HuH-7.5 (cell line): ENCODE measurements at regions not wholly inside any gene's neighbourhood (a gene's known extent, or its start where the extent isn't known, plus 50 kb on each side); places are given as distances from the start of the nearest gene placed in this dataset.
"Not testable (repeated sequence)": the region's sequence is repeated elsewhere in the genome, so short reads cannot be mapped to it uniquely, and the experiment has no call there.

Experiments
- DNase-seq: peaks from one replicate; pipeline ENCODE4 v3.0.0; 2011; ENCODE audit warnings: low spot score

DNA sequence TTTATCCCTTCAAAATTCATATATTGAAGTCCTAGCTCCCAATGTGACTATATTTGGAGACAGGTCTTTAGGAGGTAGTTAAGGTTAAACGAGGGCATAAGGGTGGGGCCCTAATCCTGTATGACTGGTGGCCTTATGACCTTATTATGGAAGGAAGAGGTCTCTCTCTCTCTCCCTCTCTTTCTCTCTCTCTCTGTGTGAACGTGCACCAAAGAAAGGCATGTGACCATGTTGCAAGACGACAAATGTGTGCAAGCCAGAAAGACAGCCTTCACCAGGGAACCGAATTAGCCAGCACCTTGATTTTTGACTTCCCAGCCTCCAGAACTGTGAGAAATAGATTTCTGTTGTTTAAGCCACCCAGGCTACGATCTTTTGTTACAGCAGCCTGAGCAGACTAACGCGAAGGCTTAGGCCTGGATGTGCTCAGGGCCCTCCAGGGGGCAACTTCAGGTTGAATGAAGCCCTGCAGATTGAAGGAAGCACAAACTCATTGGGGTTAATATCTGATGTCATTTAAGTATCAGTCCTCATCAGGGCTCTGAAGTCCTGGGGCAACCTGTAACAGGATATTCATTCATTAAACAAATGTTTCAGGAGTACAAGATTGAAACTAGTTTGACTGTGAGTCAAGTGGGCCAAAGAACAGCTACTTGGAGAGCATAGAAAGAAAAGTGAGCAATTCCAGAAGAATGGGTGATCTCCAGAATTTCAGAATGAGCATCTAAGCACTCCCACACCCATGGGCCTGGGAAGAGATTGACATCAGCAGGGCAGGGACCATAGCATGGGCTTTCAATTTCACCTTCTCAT is 157.4 kb upstream of the TNFAIP3 start:
- DNase-seq = no peak

DNA sequence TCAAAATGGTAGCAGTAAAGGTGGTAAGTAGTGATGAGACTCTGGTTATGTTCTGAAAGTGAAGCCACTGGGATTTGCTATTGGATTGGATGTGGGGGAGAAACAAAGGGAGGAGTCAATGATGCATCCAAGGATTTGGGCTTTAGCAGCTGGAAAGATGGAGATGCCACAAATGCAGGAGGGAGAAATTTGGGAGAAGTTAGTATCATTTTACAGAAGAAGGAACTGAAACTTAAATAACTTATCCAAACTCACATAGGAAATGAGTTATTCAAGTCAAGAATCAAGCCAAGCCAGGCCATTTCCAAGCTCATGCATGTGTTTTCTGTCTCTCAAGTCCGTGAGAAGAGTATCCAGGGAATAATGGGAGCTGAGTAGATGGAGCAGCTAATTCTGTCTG is 155.1 kb upstream of the TNFAIP3 start:
- DNase-seq = no peak

DNA sequence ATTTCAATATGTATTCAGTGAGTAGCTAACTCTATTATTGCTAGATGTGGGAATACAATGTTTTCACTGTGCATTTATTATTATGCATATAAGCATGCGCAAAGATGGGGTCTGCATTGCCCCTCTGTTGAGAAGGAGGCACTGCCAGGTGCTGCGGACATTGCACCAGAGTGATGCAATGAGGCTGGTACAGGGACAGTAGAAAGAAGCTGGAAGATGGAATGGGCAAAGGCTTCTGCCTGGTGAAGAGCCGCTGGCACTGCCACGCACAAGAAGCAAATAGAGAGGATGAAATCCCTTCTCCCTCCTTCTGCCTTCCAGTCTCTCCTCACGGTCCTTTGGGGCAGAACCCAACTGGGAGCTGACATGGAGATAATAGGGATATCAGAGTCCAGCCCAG is 154.5 kb upstream of the TNFAIP3 start:
- DNase-seq = no peak

DNA sequence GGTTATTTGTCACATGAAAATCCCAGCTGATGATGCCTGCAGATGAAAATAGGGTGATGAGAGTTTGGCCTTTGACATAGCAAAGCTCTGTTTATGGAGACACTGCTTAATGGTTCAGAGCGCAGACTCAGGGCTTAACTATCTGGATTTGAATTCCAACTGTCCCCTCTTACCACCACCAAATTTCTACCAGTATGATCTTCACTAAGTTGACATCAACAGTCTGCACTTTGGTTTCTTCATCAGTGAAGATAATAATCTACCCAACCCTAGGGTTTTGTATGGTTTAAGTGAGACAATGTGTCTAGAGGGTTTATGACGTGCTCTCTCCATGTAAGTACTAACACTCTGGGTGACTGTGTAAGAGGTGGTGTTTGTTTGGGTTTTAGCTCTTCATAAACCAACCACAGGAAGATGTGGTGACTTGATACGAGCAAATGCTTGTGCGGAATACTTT is 151.4 kb upstream of the TNFAIP3 start:
- no peak for DNase-seq

DNA sequence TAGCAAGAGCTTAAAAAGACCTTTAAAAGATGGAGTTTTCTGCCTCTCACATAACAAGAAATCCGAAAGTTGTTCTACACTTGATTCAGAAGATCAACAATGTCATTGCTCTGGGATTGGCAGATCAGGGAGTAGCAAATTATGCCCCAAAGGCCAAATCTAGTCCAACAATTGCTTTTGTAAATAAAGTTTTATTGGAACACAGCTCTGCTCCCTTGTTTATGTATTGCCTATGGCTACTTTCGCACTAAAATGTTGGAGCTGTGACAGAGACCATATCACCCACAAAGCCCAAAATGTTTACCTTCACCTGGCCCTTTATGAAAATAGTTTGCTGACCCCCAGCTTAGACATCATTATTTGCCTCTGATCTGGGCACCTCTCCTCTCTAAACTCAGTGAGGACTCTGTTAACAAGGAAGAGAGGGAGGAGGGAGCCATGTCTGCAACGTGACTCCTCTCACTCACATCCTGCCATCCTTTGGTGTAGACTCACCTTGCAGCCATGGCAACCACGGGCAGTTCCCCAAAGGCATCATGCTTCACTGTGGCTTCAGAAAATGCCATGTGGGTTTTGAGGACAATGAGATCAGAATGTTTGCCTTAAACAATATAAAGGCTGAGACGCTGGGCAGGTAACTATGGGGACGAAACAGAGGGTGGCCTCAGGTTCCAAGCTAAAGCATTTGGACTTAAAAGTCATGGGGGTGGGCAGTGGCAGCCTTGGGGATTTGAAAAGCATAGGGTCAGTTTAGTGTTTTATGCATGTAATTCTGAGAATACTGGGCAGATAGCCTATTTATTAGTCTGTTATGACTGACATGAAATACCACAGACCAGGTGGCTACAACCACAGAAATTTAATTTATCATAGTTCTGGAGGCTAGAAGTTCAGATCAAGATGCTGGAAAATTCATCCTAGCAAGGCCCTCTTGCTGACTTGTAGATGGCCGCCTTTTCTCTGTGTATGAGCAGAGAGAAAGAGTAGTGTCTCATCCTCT is 149.7 kb upstream of the TNFAIP3 start:
- no peak for DNase-seq

DNA sequence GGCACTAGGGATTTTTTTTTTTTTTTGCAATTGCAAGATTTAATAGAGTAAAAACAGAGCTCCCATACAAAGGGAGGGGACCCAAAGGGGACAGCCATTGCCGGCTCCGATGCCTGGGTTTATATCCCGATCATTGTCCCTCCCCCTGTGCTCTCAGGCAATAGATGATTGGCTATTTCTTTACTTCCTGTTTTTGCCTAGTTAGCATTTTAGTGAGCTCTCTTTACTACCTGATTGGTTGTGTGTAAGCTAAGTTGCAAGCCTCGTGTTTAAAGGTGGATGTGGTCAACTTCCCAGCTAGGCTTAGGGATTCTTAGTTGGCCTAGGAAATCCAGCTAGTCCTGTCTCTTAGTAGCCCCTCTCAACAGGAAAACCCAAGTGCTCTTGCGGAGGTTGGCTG is 148.2 kb upstream of the TNFAIP3 start:
- DNase-seq = not testable (repeated sequence)

DNA sequence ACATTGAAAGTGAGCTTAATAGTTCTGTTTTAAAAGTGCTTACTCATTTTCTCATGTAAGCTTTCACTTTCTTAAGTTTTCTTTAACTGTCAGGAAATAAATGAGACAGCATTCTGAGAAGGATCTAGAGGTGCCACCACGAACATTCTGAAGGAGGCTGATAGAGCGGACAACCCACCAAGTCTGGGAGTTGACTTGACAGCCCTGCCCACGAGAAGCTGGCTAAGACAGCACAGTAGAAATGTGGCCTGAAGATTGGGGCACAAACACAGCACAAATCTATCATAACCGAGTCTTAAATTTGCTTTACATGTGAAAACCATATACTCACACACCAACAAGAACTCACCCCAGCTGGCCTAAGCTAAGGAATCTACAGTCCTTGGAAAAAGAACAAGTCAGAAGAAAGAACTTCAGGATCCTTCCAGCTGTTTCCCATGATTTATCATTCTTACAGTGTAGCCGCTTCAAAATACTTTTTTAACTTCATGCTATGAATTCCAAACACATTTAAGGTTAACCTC is 144.2 kb upstream of the TNFAIP3 start:
- DNase-seq = no peak

DNA sequence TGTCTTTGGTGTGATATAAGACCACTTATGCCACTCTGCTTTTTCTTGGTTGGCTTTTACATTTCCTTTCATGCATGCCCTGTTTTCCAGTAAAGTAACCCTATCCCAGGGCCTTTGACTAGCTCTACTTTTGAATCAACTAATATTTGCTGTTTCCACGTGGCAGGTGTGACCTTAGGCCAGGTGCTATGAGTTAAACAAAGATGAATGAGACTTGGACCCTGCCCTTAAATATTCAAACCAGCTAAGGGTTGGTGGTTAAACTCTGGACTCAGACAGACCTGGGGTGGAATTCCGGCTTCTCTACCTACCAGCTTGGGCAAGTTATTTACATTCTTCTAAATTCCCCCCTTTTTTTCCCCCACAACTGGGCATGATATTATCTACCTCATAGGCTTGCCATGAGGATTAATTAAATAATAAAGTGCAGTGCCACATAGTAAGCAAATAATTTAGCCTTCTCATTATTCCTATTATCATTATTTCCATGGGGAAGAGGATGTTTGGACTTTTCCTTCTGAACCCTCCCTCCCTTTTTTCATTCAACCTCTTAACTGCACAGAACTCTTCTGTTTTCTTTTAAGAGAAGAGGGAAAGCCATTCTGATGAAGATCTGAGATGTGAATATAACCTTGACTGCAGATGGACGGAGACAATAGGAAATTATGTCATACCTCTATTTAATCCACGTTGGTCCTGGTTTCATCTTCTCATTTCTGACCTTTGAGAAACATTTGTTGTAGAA is 143.6 kb upstream of the TNFAIP3 start:
- DNase-seq = no peak

DNA sequence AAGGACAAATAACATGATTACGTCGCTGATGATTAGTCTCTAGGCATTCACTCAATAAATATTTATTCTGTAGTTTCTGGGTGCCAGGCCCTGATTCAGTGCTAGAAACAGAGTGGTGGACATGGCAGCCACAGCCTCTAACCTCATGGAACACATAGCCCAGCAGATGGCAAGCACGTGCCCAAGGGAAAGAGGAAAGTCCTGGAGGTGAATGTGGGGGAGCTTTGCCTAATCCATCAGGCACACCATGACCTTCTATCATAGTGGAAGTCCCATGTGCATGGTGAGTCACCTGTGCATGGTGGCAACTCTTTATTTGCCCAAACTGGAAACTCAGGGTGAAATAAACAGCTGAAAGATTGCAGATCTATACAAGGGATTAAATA is 143.0 kb upstream of the TNFAIP3 start:
- DNase-seq = no peak

DNA sequence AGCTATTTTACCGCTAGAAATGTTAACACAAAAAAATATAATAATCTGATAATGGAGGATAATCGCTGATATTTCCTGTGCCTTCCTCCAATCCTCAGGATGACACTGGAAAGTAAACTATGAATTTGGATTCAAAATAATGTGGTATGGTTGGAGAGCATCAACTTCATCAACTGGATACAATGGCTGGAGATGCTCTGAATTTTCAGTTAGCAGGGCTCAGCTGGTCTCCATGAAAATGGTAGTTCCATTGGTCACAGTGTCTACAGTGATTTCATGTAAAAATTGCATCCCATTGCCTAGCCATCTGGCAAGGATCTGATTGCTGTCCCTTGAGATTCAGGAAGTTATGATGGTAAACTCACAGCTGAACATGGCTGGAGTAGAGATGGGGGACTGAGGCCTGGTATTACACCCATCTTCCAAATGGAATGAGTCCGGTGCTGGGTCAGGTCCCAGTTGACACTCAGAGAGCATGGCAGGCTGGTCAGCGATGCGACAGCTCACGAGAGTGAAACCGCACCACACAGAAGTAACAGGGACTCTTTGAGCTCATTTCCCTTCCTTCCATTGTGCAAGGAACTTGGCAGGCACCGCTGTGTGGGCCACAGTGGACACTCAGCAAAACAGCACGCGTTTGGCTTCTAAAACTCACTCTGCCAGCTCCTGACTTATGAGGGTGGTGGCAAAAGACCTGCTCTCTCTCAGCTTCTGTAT is 142.4 kb upstream of the TNFAIP3 start:
- DNase-seq = no peak

DNA sequence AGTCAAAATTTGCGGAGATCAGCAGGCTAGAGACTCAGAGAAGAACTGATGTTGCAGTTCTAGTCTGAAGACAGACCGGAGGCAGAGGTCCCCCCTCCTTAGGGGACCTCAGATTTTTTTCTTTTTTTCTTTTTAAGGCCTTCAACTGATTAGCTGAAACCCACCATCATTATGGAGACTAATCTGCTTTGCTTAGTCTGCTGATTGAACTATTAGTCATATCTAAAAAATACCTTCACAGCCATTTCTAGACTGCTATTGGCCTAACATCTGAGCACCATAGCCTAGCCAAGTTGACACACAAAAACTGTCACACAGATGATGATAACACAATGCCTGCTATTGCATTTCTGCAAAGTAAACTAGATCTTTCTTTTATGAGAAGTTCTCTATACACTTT is 141.1 kb upstream of the TNFAIP3 start:
- no peak for DNase-seq

DNA sequence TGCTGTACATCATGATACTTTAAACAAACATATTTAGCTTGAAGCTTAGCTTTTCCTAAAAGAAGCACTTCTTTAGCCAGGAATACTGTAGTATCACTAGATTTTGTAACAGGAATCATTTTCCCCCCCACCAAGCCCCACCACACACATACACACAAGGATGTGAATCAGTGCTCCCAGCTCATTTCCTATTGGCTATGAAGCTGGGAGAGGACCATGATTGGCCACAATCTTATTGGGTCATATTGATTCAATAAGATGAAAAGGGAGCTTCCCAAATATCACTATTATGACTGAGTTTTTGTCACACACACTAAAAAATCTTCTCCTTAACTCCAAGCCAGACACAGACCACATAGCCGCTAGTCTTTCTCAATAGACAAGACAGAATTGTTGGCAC is 140.5 kb upstream of the TNFAIP3 start:
- DNase-seq = no peak

DNA sequence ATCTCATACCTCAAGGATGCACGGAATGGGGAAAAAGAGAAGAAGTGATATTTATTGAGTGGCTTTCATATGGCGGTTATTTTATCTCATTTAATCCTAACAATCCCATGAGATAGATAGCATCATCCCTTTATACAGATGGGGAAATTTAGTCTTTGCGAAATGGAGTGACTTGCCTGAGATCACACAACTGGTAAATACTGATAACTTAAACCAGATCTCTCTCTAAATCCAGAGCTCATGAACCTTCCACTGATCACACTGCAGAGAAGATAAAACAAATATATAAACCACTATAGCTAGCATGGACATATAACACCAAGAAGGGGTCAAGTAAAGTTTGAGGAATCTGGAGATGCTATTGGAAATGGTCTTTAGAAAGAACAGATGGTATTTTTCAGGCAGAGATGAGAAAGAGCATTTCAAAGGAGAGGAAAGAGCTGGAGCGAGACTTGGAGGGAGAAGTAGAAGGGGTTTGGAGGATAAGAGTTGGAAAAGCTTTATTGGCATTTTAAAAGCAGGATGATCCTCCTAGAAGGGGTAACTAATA is 139.8 kb upstream of the TNFAIP3 start:
- DNase-seq = no peak

DNA sequence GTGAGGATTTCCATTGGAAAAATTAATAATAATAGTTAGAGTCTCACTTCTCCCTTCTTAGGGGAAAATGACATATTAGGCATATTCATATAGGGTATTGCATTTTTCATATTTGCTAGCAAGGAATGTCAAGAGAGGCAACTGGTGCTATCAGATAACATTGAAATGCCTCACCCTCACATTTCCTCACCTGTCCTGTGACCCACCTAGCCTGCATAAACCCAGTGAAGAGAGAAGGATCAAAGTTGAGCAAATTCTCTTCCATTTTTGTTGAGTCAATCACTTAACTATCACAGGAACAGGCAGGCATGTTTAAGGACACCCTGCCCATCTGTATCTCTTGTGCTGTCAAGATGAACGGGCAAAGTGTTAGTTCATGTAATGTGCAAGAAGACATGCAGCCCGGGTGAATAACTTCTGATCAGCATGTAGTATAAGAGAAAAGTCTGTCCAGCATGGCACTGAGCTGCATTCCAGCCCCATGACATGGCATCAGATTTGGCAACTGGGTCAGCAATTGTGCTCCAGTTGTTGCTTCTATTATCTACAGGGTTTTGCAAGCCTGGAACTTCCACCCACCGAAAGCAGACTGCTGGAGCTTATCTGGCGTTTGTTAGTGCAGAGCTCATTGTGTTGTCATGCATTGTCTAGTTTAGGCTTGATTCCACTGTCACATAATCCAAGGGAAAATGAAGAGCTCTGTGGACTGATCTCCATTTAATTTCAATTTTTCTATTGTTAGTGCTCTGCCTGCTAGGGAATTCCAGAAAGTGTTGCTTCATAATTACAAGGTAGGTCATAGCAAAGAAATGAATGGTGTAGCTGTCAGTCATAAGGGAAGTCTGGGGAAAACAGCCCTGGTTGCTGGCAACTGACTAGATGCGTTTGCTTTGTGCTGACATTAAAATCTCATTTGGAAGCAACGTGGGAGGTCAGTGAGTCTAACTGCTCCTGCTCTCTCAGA is 138.4 kb upstream of the TNFAIP3 start:
- no peak for DNase-seq

DNA sequence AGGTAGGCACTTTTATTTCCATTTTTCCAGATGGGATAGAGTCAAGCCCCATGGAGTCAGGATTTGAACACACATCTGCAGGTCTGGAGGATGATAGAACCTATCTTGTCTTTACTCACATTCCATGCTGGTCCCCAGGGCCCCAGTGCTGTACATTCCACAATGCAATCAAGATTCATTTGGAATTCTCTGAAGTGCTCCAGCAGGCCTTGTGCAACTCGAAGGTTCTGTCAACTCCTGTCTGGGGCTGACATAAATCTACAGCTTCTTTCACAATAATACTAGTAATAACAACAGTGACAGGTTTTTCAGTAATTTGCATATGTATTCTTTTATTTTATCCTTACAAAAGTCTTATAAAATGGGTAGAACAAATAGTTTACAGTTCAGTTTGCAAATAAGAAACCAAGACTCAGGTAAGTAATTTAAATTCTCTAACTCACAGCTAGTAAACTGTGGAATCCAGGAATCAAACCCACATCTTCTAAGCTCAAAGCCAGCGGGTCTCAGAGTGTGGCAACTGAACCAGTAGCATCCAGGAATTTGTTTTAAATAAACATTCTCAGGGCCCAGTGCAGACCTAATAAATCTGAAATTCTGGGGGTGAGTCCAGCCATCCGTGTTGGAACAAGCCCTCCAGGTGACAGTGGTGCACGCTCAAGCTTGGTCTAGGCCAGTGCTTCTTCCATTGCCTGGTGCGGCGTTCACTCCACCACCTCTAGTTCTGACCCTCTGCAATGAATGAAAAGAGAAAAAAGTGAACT is 137.0 kb upstream of the TNFAIP3 start:
- DNase-seq = no peak

DNA sequence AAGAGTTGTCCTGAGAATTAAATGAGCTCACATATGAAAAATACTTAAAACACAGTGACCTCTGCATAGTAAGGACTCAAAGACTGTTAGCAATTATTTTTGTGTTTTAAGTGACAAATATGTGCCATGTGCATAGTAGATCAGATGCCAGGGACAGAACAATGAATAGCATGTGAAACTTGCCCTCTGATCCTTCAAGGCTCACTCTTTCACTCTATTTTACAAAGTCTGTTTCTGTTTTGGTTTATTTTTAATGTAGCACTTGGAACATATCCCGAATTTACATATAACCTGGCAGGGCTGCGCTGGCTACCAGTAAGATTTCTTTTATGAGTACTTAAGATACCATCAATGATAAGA is 135.5 kb upstream of the TNFAIP3 start:
- DNase-seq = no peak

DNA sequence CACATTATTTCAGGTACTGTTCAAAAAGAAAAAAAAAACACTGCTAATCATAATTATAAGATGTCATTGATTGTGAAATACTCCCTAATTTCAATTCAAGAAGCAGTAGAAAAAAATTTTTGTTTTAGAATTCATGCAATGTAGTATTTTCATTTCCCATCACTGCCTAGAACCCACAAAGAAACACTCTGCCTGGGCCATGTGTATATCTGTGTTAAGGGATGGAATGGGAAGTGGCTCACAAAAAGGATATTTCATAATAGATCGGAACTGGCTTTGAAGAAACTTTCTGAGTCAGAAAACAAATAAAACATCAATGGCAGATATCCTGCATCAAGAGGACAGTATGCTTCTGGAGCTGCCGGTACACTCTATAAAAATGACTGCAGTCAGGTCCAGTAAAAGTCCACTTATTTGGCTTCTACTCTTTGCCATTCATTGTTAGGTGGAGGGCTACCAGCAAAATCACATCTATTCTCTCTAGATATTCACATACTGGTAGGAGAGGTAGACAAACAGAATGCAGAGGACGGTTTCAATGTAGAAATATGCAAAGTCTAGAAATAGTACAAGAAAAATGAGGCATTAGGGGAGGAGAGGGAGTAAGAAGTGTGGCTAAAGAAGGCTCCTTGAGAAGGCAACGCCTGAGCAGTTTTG is 135.0 kb upstream of the TNFAIP3 start:
- DNase-seq = no peak

DNA sequence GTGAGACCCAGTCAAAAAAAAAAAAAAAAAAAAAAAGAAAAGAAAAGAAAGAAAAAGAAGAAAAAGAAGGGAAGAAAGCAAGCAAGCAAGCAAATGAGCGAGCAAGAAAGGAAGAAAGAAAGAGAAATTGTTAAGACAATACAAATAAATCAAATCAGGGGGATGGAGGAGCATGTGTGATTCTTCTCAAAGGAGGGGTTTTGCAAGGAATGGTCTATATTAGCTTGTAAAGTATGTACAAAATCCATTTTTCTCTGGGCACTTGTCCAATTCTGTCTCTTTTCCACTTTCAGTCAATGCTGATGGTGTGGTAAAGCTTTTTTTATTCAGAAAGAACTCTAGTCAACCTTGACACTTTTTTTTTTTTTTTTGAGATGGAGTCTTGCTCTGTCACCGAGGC is 133.7 kb upstream of the TNFAIP3 start:
- no peak for DNase-seq
